ENCODE measurements at regions not wholly inside any gene's neighbourhood (a gene's known extent, or its start where the extent isn't known, plus 50 kb on each side); places are given as distances from the start of the nearest gene placed in this dataset.

- H3K9me3 ChIP-seq (ENCODE audit: low read depth, low read length), result no peaks in the 10 kb centered on the region
- no peak overlapping the region for H3K4me3 ChIP-seq (ENCODE audit: low read length)
- H3K4me1 ChIP-seq (ENCODE audit: insufficient read depth, low read length), result no peaks in the 10 kb centered on the region
- H3K27me3 ChIP-seq (ENCODE audit: insufficient read depth, low read length), result no peaks in the 10 kb centered on the region
These were observed 246.9 kb upstream of the TANK start for GRCh38 chr2:160913323-160913722.

- Histone ChIP-seq H3K4me1 (ENCODE audit: insufficient read depth, low read length) (no peaks in the 10 kb centered on the region), H3K27me3 (ENCODE audit: insufficient read depth, low read length) (no peaks in the 10 kb centered on the region), H3K4me3 (ENCODE audit: low read length) (no peak overlapping the region)
These were observed 246.0 kb upstream of the TANK start for GRCh38 chr2:160914217-160914616.

GRCh38 chr2:160916300-160916699 is 243.9 kb upstream of the TANK start:
- H3K27me3 ChIP-seq (ENCODE audit: insufficient read depth, low read length), result no peaks in the 10 kb centered on the region
- H3K9me3 ChIP-seq (ENCODE audit: low read depth, low read length), result no peaks in the 10 kb centered on the region
- H3K4me1 ChIP-seq (ENCODE audit: insufficient read depth, low read length), result no peaks in the 10 kb centered on the region
- H3K4me3 ChIP-seq (ENCODE audit: low read length), result no peak overlapping the region

More at GRCh38 chr2:160914217-160914616, 246.0 kb upstream of the TANK start:
- H3K9me3 ChIP-seq (ENCODE audit: low read depth, low read length), result no peaks in the 10 kb centered on the region

- no peaks in the 10 kb centered on the region for H3K9me3 ChIP-seq (ENCODE audit: low read depth, low read length)
- H3K27me3 ChIP-seq (ENCODE audit: insufficient read depth, low read length), result no peaks in the 10 kb centered on the region
- no peaks in the 10 kb centered on the region for H3K4me1 ChIP-seq (ENCODE audit: insufficient read depth, low read length)
- no peak overlapping the region for H3K4me3 ChIP-seq (ENCODE audit: low read length)
These were observed 242.4 kb upstream of the TANK start for GRCh38 chr2:160917850-160918249.

GRCh38 chr2:160918258-160918657 is 242.0 kb upstream of the TANK start:
- Histone ChIP-seq H3K27me3 (ENCODE audit: insufficient read depth, low read length) (no peaks in the 10 kb centered on the region), H3K4me1 (ENCODE audit: insufficient read depth, low read length) (no peaks in the 10 kb centered on the region), H3K4me3 (ENCODE audit: low read length) (no peak overlapping the region), H3K9me3 (ENCODE audit: low read depth, low read length) (no peaks in the 10 kb centered on the region)

GRCh38 chr2:160918906-160919503 is 241.2 kb upstream of the TANK start:
- H3K4me1 ChIP-seq (ENCODE audit: insufficient read depth, low read length), result no peaks in the 10 kb centered on the region
- H3K27me3 ChIP-seq (ENCODE audit: insufficient read depth, low read length), result no peaks in the 10 kb centered on the region
- no peak overlapping the region for H3K4me3 ChIP-seq (ENCODE audit: low read length)
- no peaks in the 10 kb centered on the region for H3K9me3 ChIP-seq (ENCODE audit: low read depth, low read length)

GRCh38 chr2:160920061-160920460 is 240.2 kb upstream of the TANK start:
- H3K9me3 ChIP-seq (ENCODE audit: low read depth, low read length), result no peaks in the 10 kb centered on the region
- no peaks in the 10 kb centered on the region for H3K4me1 ChIP-seq (ENCODE audit: insufficient read depth, low read length)
- no peaks in the 10 kb centered on the region for H3K27me3 ChIP-seq (ENCODE audit: insufficient read depth, low read length)
- no peak overlapping the region for H3K4me3 ChIP-seq (ENCODE audit: low read length)

- no peaks in the 10 kb centered on the region for H3K4me1 ChIP-seq (ENCODE audit: insufficient read depth, low read length)
These were observed 239.4 kb upstream of the TANK start for GRCh38 chr2:160920791-160921303.

GRCh38 chr2:160921386-160921964 is 238.8 kb upstream of the TANK start:
- Histone ChIP-seq H3K27me3 (ENCODE audit: insufficient read depth, low read length) (no peaks in the 10 kb centered on the region), H3K9me3 (ENCODE audit: low read depth, low read length) (no peaks in the 10 kb centered on the region), H3K4me3 (ENCODE audit: low read length) (no peak overlapping the region), H3K4me1 (ENCODE audit: insufficient read depth, low read length) (no peaks in the 10 kb centered on the region)

More at GRCh38 chr2:160920791-160921303, 239.4 kb upstream of the TANK start:
- Histone ChIP-seq H3K4me3 (ENCODE audit: low read length) (no peak overlapping the region), H3K27me3 (ENCODE audit: insufficient read depth, low read length) (no peaks in the 10 kb centered on the region), H3K9me3 (ENCODE audit: low read depth, low read length) (no peaks in the 10 kb centered on the region)

GRCh38 chr2:160924936-160925353 is 235.3 kb upstream of the TANK start:
- Histone ChIP-seq H3K27me3 (ENCODE audit: insufficient read depth, low read length) (no peaks in the 10 kb centered on the region), H3K4me3 (ENCODE audit: low read length) (no peak overlapping the region), H3K4me1 (ENCODE audit: insufficient read depth, low read length) (no peaks in the 10 kb centered on the region), H3K9me3 (ENCODE audit: low read depth, low read length) (no peaks in the 10 kb centered on the region)

- no peaks in the 10 kb centered on the region for H3K27me3 ChIP-seq (ENCODE audit: insufficient read depth, low read length)
- no peak overlapping the region for H3K4me3 ChIP-seq (ENCODE audit: low read length)
These were observed 234.3 kb upstream of the TANK start for GRCh38 chr2:160925956-160926355.

GRCh38 chr2:160927324-160927723 is 232.9 kb upstream of the TANK start:
- Histone ChIP-seq H3K4me1 (ENCODE audit: insufficient read depth, low read length) (no peaks in the 10 kb centered on the region), H3K9me3 (ENCODE audit: low read depth, low read length) (no peaks in the 10 kb centered on the region), H3K27me3 (ENCODE audit: insufficient read depth, low read length) (no peaks in the 10 kb centered on the region), H3K4me3 (ENCODE audit: low read length) (no peak overlapping the region)

More at GRCh38 chr2:160925956-160926355, 234.3 kb upstream of the TANK start:
- Histone ChIP-seq H3K4me1 (ENCODE audit: insufficient read depth, low read length) (no peaks in the 10 kb centered on the region), H3K9me3 (ENCODE audit: low read depth, low read length) (no peaks in the 10 kb centered on the region)

GRCh38 chr2:160928854-160929301 is 231.3 kb upstream of the TANK start:
- no peaks in the 10 kb centered on the region for H3K27me3 ChIP-seq (ENCODE audit: insufficient read depth, low read length)
- H3K4me1 ChIP-seq (ENCODE audit: insufficient read depth, low read length), result no peaks in the 10 kb centered on the region
- no peak overlapping the region for H3K4me3 ChIP-seq (ENCODE audit: low read length)
- H3K9me3 ChIP-seq (ENCODE audit: low read depth, low read length), result no peaks in the 10 kb centered on the region

- Histone ChIP-seq H3K9me3 (ENCODE audit: low read depth, low read length) (no peaks in the 10 kb centered on the region), H3K4me1 (ENCODE audit: insufficient read depth, low read length) (no peaks in the 10 kb centered on the region), H3K4me3 (ENCODE audit: low read length) (no peak overlapping the region), H3K27me3 (ENCODE audit: insufficient read depth, low read length) (no peaks in the 10 kb centered on the region)
These were observed 228.7 kb upstream of the TANK start for GRCh38 chr2:160931531-160931930.

GRCh38 chr2:160932960-160933359 is 227.3 kb upstream of the TANK start:
- Histone ChIP-seq H3K4me1 (ENCODE audit: insufficient read depth, low read length) (no peaks in the 10 kb centered on the region), H3K4me3 (ENCODE audit: low read length) (no peak overlapping the region), H3K9me3 (ENCODE audit: low read depth, low read length) (no peaks in the 10 kb centered on the region), H3K27me3 (ENCODE audit: insufficient read depth, low read length) (no peaks in the 10 kb centered on the region)

GRCh38 chr2:160934263-160934662 is 226.0 kb upstream of the TANK start:
- Histone ChIP-seq H3K27me3 (ENCODE audit: insufficient read depth, low read length) (no peaks in the 10 kb centered on the region), H3K9me3 (ENCODE audit: low read depth, low read length) (no peaks in the 10 kb centered on the region), H3K4me1 (ENCODE audit: insufficient read depth, low read length) (no peaks in the 10 kb centered on the region), H3K4me3 (ENCODE audit: low read length) (no peak overlapping the region)

Data from mononuclear cell (primary cell).